GM12878 (cell line): ENCODE measurements at regions not wholly inside any gene's neighbourhood (a gene's known extent, or its start where the extent isn't known, plus 50 kb on each side); places are given as distances from the start of the nearest gene placed in this dataset.
A peak's percentile ranks its signal among the peaks of the same experiment; 100 is the strongest.

Source experiments
- ATF7 ChIP-seq: fragments of 450-650 bp; IDR thresholded peaks from 2 replicates; pipeline ENCODE4 v1.6.1; 2016; ENCODE audit warnings: low read depth, mild to moderate bottlenecking
- BRCA1 ChIP-seq: IDR thresholded peaks from 2 replicates; pipeline ENCODE4 v1.6.1; 2011; ENCODE audit warnings: low read depth, low read length, improper control_type of control experiment
- CBFB ChIP-seq: IDR thresholded peaks from 2 replicates; pipeline ENCODE4 v1.6.1; 2016; ENCODE audit warnings: antibody characterized with exemption, low read depth
- FOXM1 ChIP-seq: IDR thresholded peaks from 2 replicates; pipeline ENCODE4 v1.6.1; 2012; ENCODE audit warnings: low read depth, mild to moderate bottlenecking, inconsistent platforms, low read length, moderate library complexity
- NR2C2 ChIP-seq: IDR thresholded peaks from 2 replicates; pipeline ENCODE4 v1.6.1; 2011; ENCODE audit warnings: borderline replicate concordance, low read depth; ENCODE audit not compliant: control insufficient read depth, insufficient read length
- POLR2A ChIP-seq: IDR thresholded peaks from 2 replicates; pipeline ENCODE4 v1.6.1; 2011; ENCODE audit warnings: low read depth, mild to moderate bottlenecking, low read length
- RFX5 ChIP-seq: IDR thresholded peaks from 2 replicates; pipeline ENCODE4 v1.6.1; 2011; ENCODE audit warnings: low read depth, low read length, improper control_type of control experiment
- SUPT20H ChIP-seq: IDR thresholded peaks from 2 replicates; pipeline ENCODE4 v1.6.1; 2011; ENCODE audit warnings: low read depth, mild to moderate bottlenecking, low read length, moderate library complexity, borderline replicate concordance; ENCODE audit not compliant: control insufficient read depth
- YY1 ChIP-seq: IDR thresholded peaks from 2 replicates; pipeline ENCODE4 v1.6.1; 2011; ENCODE audit warnings: low read depth, mild to moderate bottlenecking, low read length
- TF ChIP-seq, protein P1 (sequence below): IDR thresholded peaks from 2 replicates; pipeline ENCODE4 v1.6.1; 2012; ENCODE audit warnings: low read length, inconsistent platforms
- TF ChIP-seq, protein P2 (sequence below), 3 experiments: IDR thresholded peaks in 2 of 3; conservative IDR thresholded peaks in 1 of 3; 2 replicates each; pipeline ENCODE4 v1.5.1; 2011; ENCODE audit warnings: low read depth in 3 of 3, low read length in 3 of 3, mild to moderate bottlenecking in 3 of 3, control low read depth in 2 of 3, moderate library complexity in 2 of 3, inconsistent platforms in 1 of 3, mixed read lengths in 1 of 3; ENCODE audit not compliant: control insufficient read depth in 2 of 3, insufficient read depth in 1 of 3; ENCODE audit errors: extremely low read depth in 1 of 3

DNA sequence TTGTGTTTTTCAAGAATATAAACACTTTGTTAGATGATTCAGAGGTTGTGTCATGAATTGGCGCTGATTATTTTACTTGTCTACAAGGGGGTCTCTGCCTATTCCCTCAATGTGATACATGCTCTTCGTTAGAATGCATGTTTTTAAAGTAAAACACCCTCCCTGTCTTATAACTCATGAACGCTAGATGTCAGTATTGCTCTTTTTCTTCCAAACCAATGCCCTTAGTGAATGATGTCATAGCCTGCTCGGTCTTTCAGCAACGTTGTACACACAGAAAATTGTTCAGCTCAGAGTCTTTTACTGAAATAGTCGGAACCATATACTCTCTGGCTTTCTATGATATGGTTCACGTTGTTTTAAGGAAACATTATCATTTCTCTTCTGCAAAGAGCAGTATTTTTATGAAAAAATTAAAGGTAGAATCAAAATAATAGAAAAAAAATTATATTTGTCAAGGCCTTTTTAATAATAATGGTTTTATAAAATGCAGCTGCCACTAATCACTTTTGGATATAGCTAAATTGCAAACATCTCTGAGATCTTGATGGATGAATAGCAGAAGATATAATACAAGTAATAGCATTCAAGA lies 292.9 kb downstream of the TLL1 start:
- TF ChIP-seq FOXM1 = no peak
- TF ChIP-seq RFX5 = no peak
- TF ChIP-seq POLR2A = no peak
- TF ChIP-seq, protein P1, sequence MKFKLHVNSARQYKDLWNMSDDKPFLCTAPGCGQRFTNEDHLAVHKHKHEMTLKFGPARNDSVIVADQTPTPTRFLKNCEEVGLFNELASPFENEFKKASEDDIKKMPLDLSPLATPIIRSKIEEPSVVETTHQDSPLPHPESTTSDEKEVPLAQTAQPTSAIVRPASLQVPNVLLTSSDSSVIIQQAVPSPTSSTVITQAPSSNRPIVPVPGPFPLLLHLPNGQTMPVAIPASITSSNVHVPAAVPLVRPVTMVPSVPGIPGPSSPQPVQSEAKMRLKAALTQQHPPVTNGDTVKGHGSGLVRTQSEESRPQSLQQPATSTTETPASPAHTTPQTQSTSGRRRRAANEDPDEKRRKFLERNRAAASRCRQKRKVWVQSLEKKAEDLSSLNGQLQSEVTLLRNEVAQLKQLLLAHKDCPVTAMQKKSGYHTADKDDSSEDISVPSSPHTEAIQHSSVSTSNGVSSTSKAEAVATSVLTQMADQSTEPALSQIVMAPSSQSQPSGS = peak; percentile 96
- no peak for TF ChIP-seq CBFB
- TF ChIP-seq ATF7 = peak; percentile 97
- TF ChIP-seq, protein P2, sequence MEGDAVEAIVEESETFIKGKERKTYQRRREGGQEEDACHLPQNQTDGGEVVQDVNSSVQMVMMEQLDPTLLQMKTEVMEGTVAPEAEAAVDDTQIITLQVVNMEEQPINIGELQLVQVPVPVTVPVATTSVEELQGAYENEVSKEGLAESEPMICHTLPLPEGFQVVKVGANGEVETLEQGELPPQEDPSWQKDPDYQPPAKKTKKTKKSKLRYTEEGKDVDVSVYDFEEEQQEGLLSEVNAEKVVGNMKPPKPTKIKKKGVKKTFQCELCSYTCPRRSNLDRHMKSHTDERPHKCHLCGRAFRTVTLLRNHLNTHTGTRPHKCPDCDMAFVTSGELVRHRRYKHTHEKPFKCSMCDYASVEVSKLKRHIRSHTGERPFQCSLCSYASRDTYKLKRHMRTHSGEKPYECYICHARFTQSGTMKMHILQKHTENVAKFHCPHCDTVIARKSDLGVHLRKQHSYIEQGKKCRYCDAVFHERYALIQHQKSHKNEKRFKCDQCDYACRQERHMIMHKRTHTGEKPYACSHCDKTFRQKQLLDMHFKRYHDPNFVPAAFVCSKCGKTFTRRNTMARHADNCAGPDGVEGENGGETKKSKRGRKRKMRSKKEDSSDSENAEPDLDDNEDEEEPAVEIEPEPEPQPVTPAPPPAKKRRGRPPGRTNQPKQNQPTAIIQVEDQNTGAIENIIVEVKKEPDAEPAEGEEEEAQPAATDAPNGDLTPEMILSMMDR (IDR thresholded peaks at IDR 0.05 in 2 of 3, conservative IDR thresholded peaks at IDR 0.05 in 1 of 3; ENCODE audit: control insufficient read depth in 2 of 3, extremely low read depth in 1 of 3, insufficient read depth in 1 of 3, low read depth in 3 of 3, low read length in 3 of 3) = peak; percentile 64 to 84 (median 77); a peak in 5 of 6 replicates
- TF ChIP-seq YY1 = no peak
- no peak for TF ChIP-seq NR2C2
- TF ChIP-seq BRCA1 = no peak
- TF ChIP-seq SUPT20H = no peak
